Liver (tissue), 8 donors: ENCODE measurements at regions not wholly inside any gene's neighbourhood (a gene's known extent, or its start where the extent isn't known, plus 50 kb on each side); places are given as distances from the start of the nearest gene placed in this dataset.

Source experiments
- DNase-seq: peaks from one replicate; pipeline ENCODE4 v3.0.0-alpha.2; 2017; ENCODE audit warnings: low spot score
- H3K27ac ChIP-seq, 2 donors: one replicate each; pipeline ENCODE4 v1.7.0; 2013; ENCODE audit warnings: inconsistent platforms in 2 of 2, low read length in 2 of 2, control low read depth in 1 of 2, low read depth in 1 of 2, mild to moderate bottlenecking in 1 of 2
- H3K27me3 ChIP-seq, 4 donors: one replicate each; pipeline versions ENCODE4 v1.6.1 to v1.7.0; 2013; ENCODE audit warnings: low read length in 3 of 4, inconsistent platforms in 1 of 4, mild to moderate bottlenecking in 1 of 4, moderate library complexity in 1 of 4; ENCODE audit not compliant: control insufficient read depth in 4 of 4, insufficient read depth in 4 of 4
- H3K36me3 ChIP-seq, 4 donors: one replicate each; pipeline versions ENCODE4 v1.6.1 to v1.7.0; 2013; ENCODE audit warnings: low read length in 3 of 4, mild to moderate bottlenecking in 3 of 4, low read depth in 1 of 4, moderate library complexity in 1 of 4; ENCODE audit not compliant: control insufficient read depth in 4 of 4, insufficient read depth in 3 of 4
- H3K4me1 ChIP-seq, 4 donors: one replicate each; pipeline versions ENCODE4 v1.6.1 to v1.7.0; 2013; ENCODE audit warnings: low read length in 3 of 4, mild to moderate bottlenecking in 3 of 4, moderate library complexity in 1 of 4; ENCODE audit not compliant: control insufficient read depth in 4 of 4, insufficient read depth in 4 of 4
- H3K4me3 ChIP-seq, 3 donors: one replicate each; pipeline versions ENCODE4 v1.6.1 to v1.7.0; 2013; ENCODE audit warnings: low read length in 3 of 3, control low read depth in 1 of 3, low read depth in 1 of 3, mild to moderate bottlenecking in 1 of 3
- H3K9ac ChIP-seq, 2 donors: one replicate each; pipeline ENCODE4 v1.7.0; 2013; ENCODE audit warnings: low read length in 2 of 2, mild to moderate bottlenecking in 2 of 2, moderate library complexity in 2 of 2, control low read depth in 1 of 2, low read depth in 1 of 2
- H3K9me3 ChIP-seq, 4 donors: one replicate each; pipeline versions ENCODE4 v1.6.1 to v1.7.0; 2013; ENCODE audit warnings: low read length in 3 of 4; ENCODE audit not compliant: control insufficient read depth in 4 of 4
- CTCF ChIP-seq: fragments of 150-350 bp; IDR thresholded peaks from 2 replicates; pipeline ENCODE4 v1.5.1; 2017; ENCODE audit warnings: improper control_type of control experiment, low read depth, low read length; ENCODE audit not compliant: missing input control
- FOXA1 ChIP-seq: IDR thresholded peaks from 2 replicates; pipeline ENCODE4 v1.6.1; 2016; ENCODE audit warnings: antibody characterized with exemption
- FOXA2 ChIP-seq: IDR thresholded peaks from 2 replicates; pipeline ENCODE4 v1.6.1; 2016; ENCODE audit warnings: antibody characterized with exemption
- GABPA ChIP-seq, 2 donors: IDR thresholded peaks in 1 of 2; conservative IDR thresholded peaks in 1 of 2; 2 replicates each; pipeline ENCODE4 v1.6.1; 2016; ENCODE audit warnings: antibody characterized with exemption in 2 of 2, mild to moderate bottlenecking in 1 of 2, moderate library complexity in 1 of 2
- HNF4A ChIP-seq, 2 donors: conservative IDR thresholded peaks; 2 replicates each; pipeline ENCODE4 v1.6.1; 2016; ENCODE audit warnings: antibody characterized with exemption in 2 of 2, mild to moderate bottlenecking in 2 of 2
- HNF4G ChIP-seq: IDR thresholded peaks from 2 replicates; pipeline ENCODE4 v1.6.1; 2016; ENCODE audit warnings: antibody characterized with exemption
- JUND ChIP-seq, 2 donors: IDR thresholded peaks; 2 replicates each; pipeline ENCODE4 v1.6.1; 2016; ENCODE audit warnings: antibody characterized with exemption in 2 of 2
- MAX ChIP-seq: IDR thresholded peaks from 2 replicates; pipeline ENCODE4 v1.6.1; 2016; ENCODE audit warnings: antibody characterized with exemption
- NR2F2 ChIP-seq: IDR thresholded peaks from 2 replicates; pipeline ENCODE4 v1.6.1; 2016; ENCODE audit warnings: antibody characterized with exemption
- RAD21 ChIP-seq, 2 donors: IDR thresholded peaks; 2 replicates each; pipeline ENCODE4 v1.6.1; 2016; ENCODE audit warnings: antibody characterized with exemption in 2 of 2, mild to moderate bottlenecking in 2 of 2
- RXRA ChIP-seq, 2 donors: IDR thresholded peaks; 2 replicates each; pipeline ENCODE4 v1.6.1; 2017 to 2018; ENCODE audit warnings: antibody characterized with exemption in 2 of 2, mild to moderate bottlenecking in 1 of 2
- SP1 ChIP-seq: IDR thresholded peaks from 2 replicates; pipeline ENCODE4 v1.6.1; 2018; ENCODE audit warnings: antibody characterized with exemption, mild to moderate bottlenecking
- TAF1 ChIP-seq: conservative IDR thresholded peaks from 2 replicates; pipeline ENCODE4 v1.6.1; 2016; ENCODE audit warnings: antibody characterized with exemption, mild to moderate bottlenecking
- YY1 ChIP-seq: IDR thresholded peaks from 2 replicates; pipeline ENCODE4 v1.6.1; 2016; ENCODE audit warnings: antibody characterized with exemption, mild to moderate bottlenecking
- WGBS: extraction: QIAGEN DNeasy Blood & Tissue Kit; methylation state at CpG from one replicate; pipeline ENCODE4 v1.1.7; 2013; 5-methylcytosine and 5-hydroxymethylcytosine counted together
- TF ChIP-seq, protein P1 (sequence below): IDR thresholded peaks from 2 replicates; pipeline ENCODE4 v1.6.1; 2016; ENCODE audit warnings: antibody characterized with exemption
- TF ChIP-seq, protein P2 (sequence below): IDR thresholded peaks from 2 replicates; pipeline ENCODE4 v1.6.1; 2016; ENCODE audit warnings: antibody characterized with exemption, mild to moderate bottlenecking
- TF ChIP-seq, protein P3 (sequence below): IDR thresholded peaks from 2 replicates; pipeline ENCODE4 v1.6.1; 2016; ENCODE audit warnings: antibody characterized with exemption
- donor health status: healthy.
- donor health status: healthy.
- donor health status: healthy.
- donor health status: healthy.
- donor health status: healthy.

GRCh38 chr9:25206027-25206426 is 472.2 kb downstream of the TUSC1 start (continued):
- TF ChIP-seq MAX (no peak), GABPA (IDR thresholded peaks at IDR 0.05 in 1 of 2, conservative IDR thresholded peaks at IDR 0.05 in 1 of 2) (no peak), HNF4A (conservative IDR thresholded peaks at IDR 0.05) (no peak), FOXA2 (no peak), NR2F2 (no peak), SP1 (no peak), HNF4G (no peak), RAD21 (IDR thresholded peaks at IDR 0.05) (no peak)
- TF ChIP-seq, protein P1, sequence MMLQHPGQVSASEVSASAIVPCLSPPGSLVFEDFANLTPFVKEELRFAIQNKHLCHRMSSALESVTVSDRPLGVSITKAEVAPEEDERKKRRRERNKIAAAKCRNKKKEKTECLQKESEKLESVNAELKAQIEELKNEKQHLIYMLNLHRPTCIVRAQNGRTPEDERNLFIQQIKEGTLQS = no peak

GRCh38 chr9:25205285-25205684 is 473.0 kb downstream of the TUSC1 start:
- TF ChIP-seq FOXA1 (no peak), JUND (IDR thresholded peaks at IDR 0.05) (no peak), RXRA (IDR thresholded peaks at IDR 0.05) (no peak), NR2F2 (no peak), HNF4G (no peak), MAX (no peak), CTCF (no peak), HNF4A (conservative IDR thresholded peaks at IDR 0.05) (no peak), GABPA (IDR thresholded peaks at IDR 0.05 in 1 of 2, conservative IDR thresholded peaks at IDR 0.05 in 1 of 2) (no peak), TAF1 (no peak), YY1 (no peak), FOXA2 (no peak)
- TF ChIP-seq, protein P1 = no peak
- TF ChIP-seq, protein P2, sequence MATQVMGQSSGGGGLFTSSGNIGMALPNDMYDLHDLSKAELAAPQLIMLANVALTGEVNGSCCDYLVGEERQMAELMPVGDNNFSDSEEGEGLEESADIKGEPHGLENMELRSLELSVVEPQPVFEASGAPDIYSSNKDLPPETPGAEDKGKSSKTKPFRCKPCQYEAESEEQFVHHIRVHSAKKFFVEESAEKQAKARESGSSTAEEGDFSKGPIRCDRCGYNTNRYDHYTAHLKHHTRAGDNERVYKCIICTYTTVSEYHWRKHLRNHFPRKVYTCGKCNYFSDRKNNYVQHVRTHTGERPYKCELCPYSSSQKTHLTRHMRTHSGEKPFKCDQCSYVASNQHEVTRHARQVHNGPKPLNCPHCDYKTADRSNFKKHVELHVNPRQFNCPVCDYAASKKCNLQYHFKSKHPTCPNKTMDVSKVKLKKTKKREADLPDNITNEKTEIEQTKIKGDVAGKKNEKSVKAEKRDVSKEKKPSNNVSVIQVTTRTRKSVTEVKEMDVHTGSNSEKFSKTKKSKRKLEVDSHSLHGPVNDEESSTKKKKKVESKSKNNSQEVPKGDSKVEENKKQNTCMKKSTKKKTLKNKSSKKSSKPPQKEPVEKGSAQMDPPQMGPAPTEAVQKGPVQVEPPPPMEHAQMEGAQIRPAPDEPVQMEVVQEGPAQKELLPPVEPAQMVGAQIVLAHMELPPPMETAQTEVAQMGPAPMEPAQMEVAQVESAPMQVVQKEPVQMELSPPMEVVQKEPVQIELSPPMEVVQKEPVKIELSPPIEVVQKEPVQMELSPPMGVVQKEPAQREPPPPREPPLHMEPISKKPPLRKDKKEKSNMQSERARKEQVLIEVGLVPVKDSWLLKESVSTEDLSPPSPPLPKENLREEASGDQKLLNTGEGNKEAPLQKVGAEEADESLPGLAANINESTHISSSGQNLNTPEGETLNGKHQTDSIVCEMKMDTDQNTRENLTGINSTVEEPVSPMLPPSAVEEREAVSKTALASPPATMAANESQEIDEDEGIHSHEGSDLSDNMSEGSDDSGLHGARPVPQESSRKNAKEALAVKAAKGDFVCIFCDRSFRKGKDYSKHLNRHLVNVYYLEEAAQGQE = no peak
- TF ChIP-seq, protein P3, sequence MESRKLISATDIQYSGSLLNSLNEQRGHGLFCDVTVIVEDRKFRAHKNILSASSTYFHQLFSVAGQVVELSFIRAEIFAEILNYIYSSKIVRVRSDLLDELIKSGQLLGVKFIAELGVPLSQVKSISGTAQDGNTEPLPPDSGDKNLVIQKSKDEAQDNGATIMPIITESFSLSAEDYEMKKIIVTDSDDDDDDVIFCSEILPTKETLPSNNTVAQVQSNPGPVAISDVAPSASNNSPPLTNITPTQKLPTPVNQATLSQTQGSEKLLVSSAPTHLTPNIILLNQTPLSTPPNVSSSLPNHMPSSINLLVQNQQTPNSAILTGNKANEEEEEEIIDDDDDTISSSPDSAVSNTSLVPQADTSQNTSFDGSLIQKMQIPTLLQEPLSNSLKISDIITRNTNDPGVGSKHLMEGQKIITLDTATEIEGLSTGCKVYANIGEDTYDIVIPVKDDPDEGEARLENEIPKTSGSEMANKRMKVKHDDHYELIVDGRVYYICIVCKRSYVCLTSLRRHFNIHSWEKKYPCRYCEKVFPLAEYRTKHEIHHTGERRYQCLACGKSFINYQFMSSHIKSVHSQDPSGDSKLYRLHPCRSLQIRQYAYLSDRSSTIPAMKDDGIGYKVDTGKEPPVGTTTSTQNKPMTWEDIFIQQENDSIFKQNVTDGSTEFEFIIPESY = no peak
- H3K36me3 ChIP-seq = no peaks in the 10 kb centered on the region
- no peaks in the 10 kb centered on the region for H3K27me3 ChIP-seq
- DNase-seq = no peak
- WGBS = 42% methylated on average over 2 of the region's 2 CpGs
- H3K27ac ChIP-seq = no peak overlapping the region
- no peak overlapping the region for H3K9ac ChIP-seq
- H3K9me3 ChIP-seq = no peaks in the 10 kb centered on the region
- no peak overlapping the region for H3K4me3 ChIP-seq
- peaks cover 0 to 4% (median 3%) of the 10 kb centered on the region in 4 donors for H3K4me1 ChIP-seq
